H9 (cell line): ENCODE measurements at regions not wholly inside any gene's neighbourhood (a gene's known extent, or its start where the extent isn't known, plus 50 kb on each side); places are given as distances from the start of the nearest gene placed in this dataset.

Experiments
- DNase-seq: peaks from one replicate; pipeline ENCODE4 v3.0.0-alpha.2; 2017
- H2AFZ ChIP-seq: one replicate; pipeline ENCODE4 v1.6.1; 2013; ENCODE audit warnings: mild to moderate bottlenecking, low read length, control low read depth, moderate library complexity
- H2AK5ac ChIP-seq: 2 replicates; pipeline ENCODE4 v1.6.1; 2013; ENCODE audit warnings: low read length, control low read depth, mixed read lengths; ENCODE audit not compliant: insufficient read length
- H2BK120ac ChIP-seq: one replicate; pipeline ENCODE4 v1.6.1; 2013; ENCODE audit warnings: low read depth, mild to moderate bottlenecking, low read length, control low read depth, inconsistent platforms; ENCODE audit not compliant: poor library complexity, severe bottlenecking
- H2BK12ac ChIP-seq: 2 replicates; pipeline ENCODE4 v1.6.1; 2013; ENCODE audit warnings: low read length, control low read depth, mixed read lengths, low read depth; ENCODE audit not compliant: insufficient read length
- H2BK15ac ChIP-seq: 2 replicates; pipeline ENCODE4 v1.6.1; 2013; ENCODE audit warnings: low read depth, low read length, control low read depth
- H2BK20ac ChIP-seq: one replicate; pipeline ENCODE4 v1.6.1; 2013; ENCODE audit warnings: low read depth, mild to moderate bottlenecking, low read length, control low read depth, inconsistent platforms; ENCODE audit not compliant: poor library complexity, severe bottlenecking
- H2BK5ac ChIP-seq: 2 replicates; pipeline ENCODE4 v1.6.1; 2013; ENCODE audit warnings: low read length, control low read depth, mixed read lengths; ENCODE audit not compliant: insufficient read length
- H3K14ac ChIP-seq: 2 replicates; pipeline ENCODE4 v1.6.1; 2013; ENCODE audit warnings: low read length, control low read depth; ENCODE audit not compliant: insufficient read depth
- H3K18ac ChIP-seq: 2 replicates; pipeline ENCODE4 v1.6.1; 2013; ENCODE audit warnings: low read depth, mild to moderate bottlenecking, mixed read lengths, low read length, control low read depth; ENCODE audit not compliant: insufficient read length
- H3K23ac ChIP-seq: 2 replicates; pipeline ENCODE4 v1.6.1; 2013; ENCODE audit warnings: low read length, control low read depth, mixed read lengths, low read depth; ENCODE audit not compliant: insufficient read length
- H3K23me2 ChIP-seq: 2 replicates; pipeline ENCODE4 v1.6.1; 2013; ENCODE audit warnings: low read depth, mild to moderate bottlenecking, mixed read lengths, low read length, control low read depth; ENCODE audit not compliant: insufficient read length, poor library complexity, severe bottlenecking
- H3K27ac ChIP-seq: 2 replicates; pipeline ENCODE4 v1.5.1; 2013; ENCODE audit warnings: low read length, control low read depth, mixed read lengths, low read depth; ENCODE audit not compliant: insufficient read length
- H3K27me3 ChIP-seq: 2 replicates; pipeline ENCODE4 v1.6.1; 2013; ENCODE audit warnings: low read length, control low read depth, inconsistent platforms; ENCODE audit not compliant: insufficient read depth
- H3K4ac ChIP-seq: 2 replicates; pipeline ENCODE4 v1.6.1; 2013; ENCODE audit warnings: low read depth, mild to moderate bottlenecking, control low read depth, inconsistent platforms, low read length, moderate library complexity
- H3K4me1 ChIP-seq: 2 replicates; pipeline ENCODE4 v1.6.1; 2013; ENCODE audit warnings: low read length, control low read depth, inconsistent platforms; ENCODE audit not compliant: insufficient read depth
- H3K4me2 ChIP-seq: 2 replicates; pipeline ENCODE4 v1.6.1; 2013; ENCODE audit warnings: low read length, control low read depth, mixed read lengths; ENCODE audit not compliant: insufficient read length, insufficient read depth
- H3K56ac ChIP-seq: 2 replicates; pipeline ENCODE4 v1.6.1; 2013; ENCODE audit warnings: low read depth, mild to moderate bottlenecking, mixed read lengths, low read length, control low read depth; ENCODE audit not compliant: insufficient read length
- H3K79me1 ChIP-seq: 2 replicates; pipeline ENCODE4 v1.6.1; 2013; ENCODE audit warnings: low read depth, mild to moderate bottlenecking, moderate library complexity, low read length, control low read depth, inconsistent platforms; ENCODE audit not compliant: insufficient read depth, poor library complexity, severe bottlenecking
- H3K79me2 ChIP-seq: 2 replicates; pipeline ENCODE4 v1.6.1; 2013; ENCODE audit warnings: low read length, control low read depth, inconsistent platforms; ENCODE audit not compliant: insufficient read depth
- H3K9ac ChIP-seq: 2 replicates; pipeline ENCODE4 v1.6.1; 2013; ENCODE audit warnings: low read length, control low read depth, mixed read lengths; ENCODE audit not compliant: insufficient read length; ENCODE audit errors: extremely low read depth
- H3K9me3 ChIP-seq: one replicate; pipeline ENCODE4 v1.6.1; 2013; ENCODE audit warnings: low read depth, low read length, inconsistent platforms; ENCODE audit not compliant: control insufficient read depth
- H3T11ph ChIP-seq: one replicate; pipeline ENCODE4 v1.6.1; 2013; ENCODE audit warnings: mild to moderate bottlenecking, low read length, control low read depth, inconsistent platforms
- H4K20me1 ChIP-seq: one replicate; pipeline ENCODE4 v1.6.1; 2013; ENCODE audit not compliant: control insufficient read depth, insufficient read length, insufficient read depth
- H4K5ac ChIP-seq: 2 replicates; pipeline ENCODE4 v1.6.1; 2013; ENCODE audit warnings: low read depth, mild to moderate bottlenecking, mixed read lengths, low read length, control low read depth; ENCODE audit not compliant: insufficient read length
- H4K8ac ChIP-seq: replicated peaks from 2 replicates; pipeline ENCODE4 v1.6.1; 2013; ENCODE audit warnings: low read length, control low read depth, mixed read lengths, low read depth; ENCODE audit not compliant: insufficient read length
- H4K91ac ChIP-seq: 2 replicates; pipeline ENCODE4 v1.6.1; 2013; ENCODE audit warnings: low read depth, mild to moderate bottlenecking, moderate library complexity, mixed read lengths, low read length, control low read depth; ENCODE audit not compliant: insufficient read length
- H3K27ac Mint-ChIP-seq, 3 experiments: 2 replicates in 2 of 3; 3 replicates in 1 of 3; pipeline ENCODE4 v1.8.0; 2020 to 2021; ENCODE audit warnings: mixed read lengths in 3 of 3, mild to moderate bottlenecking in 1 of 3, moderate library complexity in 1 of 3
- H3K27me3 Mint-ChIP-seq: 2 replicates; pipeline ENCODE4 v1.8.0; 2021; ENCODE audit warnings: low read depth, mild to moderate bottlenecking, moderate library complexity, mixed read lengths
- H3K36me3 Mint-ChIP-seq, 3 experiments: 2 replicates in 2 of 3; 3 replicates in 1 of 3; pipeline ENCODE4 v1.8.0; 2020 to 2021; ENCODE audit warnings: low read depth in 3 of 3, mixed read lengths in 3 of 3; ENCODE audit not compliant: insufficient read depth in 1 of 3
- H3K4me1 Mint-ChIP-seq, 2 experiments: 2 replicates each; pipeline ENCODE4 v1.8.0; 2020; ENCODE audit warnings: mixed read lengths in 2 of 2
- H3K4me3 Mint-ChIP-seq, 2 experiments: 2 replicates in 1 of 2; 3 replicates in 1 of 2; pipeline ENCODE4 v1.8.0; 2020 to 2021; ENCODE audit warnings: mild to moderate bottlenecking in 2 of 2, mixed read lengths in 2 of 2, moderate library complexity in 1 of 2
- H3K9me3 Mint-ChIP-seq, 2 experiments: 2 replicates in 1 of 2; 3 replicates in 1 of 2; pipeline ENCODE4 v1.8.0; 2020; ENCODE audit warnings: mild to moderate bottlenecking in 2 of 2, mixed read lengths in 2 of 2, moderate library complexity in 1 of 2
- CTCF ChIP-seq: fragments of 200-600 bp; sonication (generic); conservative IDR thresholded peaks from 3 replicates; pipeline ENCODE4 v1.8.0; 2021; ENCODE audit warnings: antibody characterized with exemption, mild to moderate bottlenecking
- WGBS: extraction: QIAGEN DNeasy Blood & Tissue Kit; methylation state at CpG from one replicate; pipeline ENCODE4 v1.1.7; 2013; ENCODE audit warnings: missing lambda C conversion rate, low lambda C conversion rate, mixed read lengths; ENCODE audit not compliant: insufficient read length; ENCODE audit errors: extremely low coverage; 5-methylcytosine and 5-hydroxymethylcytosine counted together

- Histone ChIP-seq H2BK20ac (no peak overlapping the region), H3K4me2 (no peak overlapping the region), H3K79me1 (no peaks in the 10 kb centered on the region), H2AFZ (no peak overlapping the region), H4K8ac (no peak overlapping the region), H3K27ac (no peak overlapping the region), H4K20me1 (no peaks in the 10 kb centered on the region), H3K14ac (no peak overlapping the region), H3K4ac (no peak overlapping the region), H3K27me3 (no peaks in the 10 kb centered on the region), H3K23ac (no peak overlapping the region), H3K56ac (no peak overlapping the region), H2AK5ac (no peak overlapping the region), H4K5ac (no peak overlapping the region), H2BK12ac (no peak overlapping the region), H3K9ac (no peak overlapping the region), H2BK5ac (no peak overlapping the region), H3K4me1 (no peaks in the 10 kb centered on the region), H4K91ac (no peak overlapping the region), H3K23me2 (no peaks in the 10 kb centered on the region), H2BK120ac (no peak overlapping the region), H3K9me3 (no peaks in the 10 kb centered on the region), H3T11ph (no peak overlapping the region), H3K79me2 (no peaks in the 10 kb centered on the region), H3K18ac (no peak overlapping the region), H2BK15ac (no peak overlapping the region)
- no CpG with 5 or more reads among the region's 6 CpGs for WGBS
- H3K27me3 Mint-ChIP-seq = peaks cover 21% of the 10 kb centered on the region
- DNase-seq = no peak
- H3K4me3 Mint-ChIP-seq = no peak overlapping the region
- TF ChIP-seq CTCF = no peak
- no peaks in the 10 kb centered on the region; a peak in 1 of 7 replicates for H3K36me3 Mint-ChIP-seq
- no peak overlapping the region for H3K27ac Mint-ChIP-seq
- peaks cover 4 to 11% of the 10 kb centered on the region in 2 experiments; a peak in 3 of 4 replicates for H3K4me1 Mint-ChIP-seq
- no peaks in the 10 kb centered on the region for H3K9me3 Mint-ChIP-seq
Observed at GRCh38 chr4:4735870-4736269, 123.6 kb upstream of the MSX1 start.
